ENCODE measurements at regions not wholly inside any gene's neighbourhood (a gene's known extent, or its start where the extent isn't known, plus 50 kb on each side); places are given as distances from the start of the nearest gene placed in this dataset.

GRCh38 chr2:217370391-217370790 lies 510.5 kb upstream of the TNP1 start:
- Histone ChIP-seq H3K27me3 (ENCODE audit: control insufficient read depth, extremely low read depth, insufficient read depth, low read length) (no peaks in the 10 kb centered on the region), H4K20me1 (ENCODE audit: control insufficient read depth, extremely low read depth, insufficient read depth, low read length) (no peaks in the 10 kb centered on the region), H3K27ac (ENCODE audit: control insufficient read depth, insufficient read depth, low read length) (no peak overlapping the region), H3K4me1 (ENCODE audit: control insufficient read depth, extremely low read depth, insufficient read depth, low read length) (peaks cover 35% of the 10 kb centered on the region), H3K36me3 (ENCODE audit: control insufficient read depth in 2 of 2, extremely low read depth in 1 of 2, insufficient read depth in 2 of 2, low read length in 2 of 2) (no peaks in the 10 kb centered on the region), H3K9me3 (ENCODE audit: control insufficient read depth, low read depth, low read length) (no peaks in the 10 kb centered on the region), H2AFZ (ENCODE audit: control insufficient read depth, low read length) (no peak overlapping the region), H3K9ac (ENCODE audit: control insufficient read depth, extremely low read depth, insufficient read depth, low read length) (no peak overlapping the region), H3K4me2 (ENCODE audit: control insufficient read depth, extremely low read depth, insufficient read depth, low read depth, low read length) (no peak overlapping the region), H3K9me1 (ENCODE audit: control insufficient read depth, extremely low read depth, insufficient read depth, low read length) (no peaks in the 10 kb centered on the region), H3K4me3 (ENCODE audit: control insufficient read depth in 2 of 3, extremely low read depth in 1 of 3, insufficient read depth in 2 of 3, low read depth in 1 of 3, low read length in 3 of 3) (no peak overlapping the region), H3K79me2 (ENCODE audit: control insufficient read depth, insufficient read depth, low read length) (no peaks in the 10 kb centered on the region)
- DNase-seq (ENCODE audit: low read depth, low spot score) (peak; percentile 95), FAIRE-seq (peak; percentile 98)
- TF ChIP-seq, protein P1, sequence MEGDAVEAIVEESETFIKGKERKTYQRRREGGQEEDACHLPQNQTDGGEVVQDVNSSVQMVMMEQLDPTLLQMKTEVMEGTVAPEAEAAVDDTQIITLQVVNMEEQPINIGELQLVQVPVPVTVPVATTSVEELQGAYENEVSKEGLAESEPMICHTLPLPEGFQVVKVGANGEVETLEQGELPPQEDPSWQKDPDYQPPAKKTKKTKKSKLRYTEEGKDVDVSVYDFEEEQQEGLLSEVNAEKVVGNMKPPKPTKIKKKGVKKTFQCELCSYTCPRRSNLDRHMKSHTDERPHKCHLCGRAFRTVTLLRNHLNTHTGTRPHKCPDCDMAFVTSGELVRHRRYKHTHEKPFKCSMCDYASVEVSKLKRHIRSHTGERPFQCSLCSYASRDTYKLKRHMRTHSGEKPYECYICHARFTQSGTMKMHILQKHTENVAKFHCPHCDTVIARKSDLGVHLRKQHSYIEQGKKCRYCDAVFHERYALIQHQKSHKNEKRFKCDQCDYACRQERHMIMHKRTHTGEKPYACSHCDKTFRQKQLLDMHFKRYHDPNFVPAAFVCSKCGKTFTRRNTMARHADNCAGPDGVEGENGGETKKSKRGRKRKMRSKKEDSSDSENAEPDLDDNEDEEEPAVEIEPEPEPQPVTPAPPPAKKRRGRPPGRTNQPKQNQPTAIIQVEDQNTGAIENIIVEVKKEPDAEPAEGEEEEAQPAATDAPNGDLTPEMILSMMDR (optimal IDR thresholded peaks at IDR 0.05 in 1 of 3, IDR thresholded peaks at IDR 0.05 in 1 of 3, conservative IDR thresholded peaks at IDR 0.05 in 1 of 3; ENCODE audit: extremely low read depth in 1 of 3, insufficient read depth in 2 of 3, low read length in 3 of 3): peak; percentile 17 to 77 (median 67)
- TF ChIP-seq EZH2 (IDR thresholded peaks at IDR 0.05; ENCODE audit: low read length): no peak
- dilution Hi-C loops (cut with MboI; ENCODE audit: extremely low pct_ligation_motif_present, low sequenced_read_pairs): no loop called here

DNA sequence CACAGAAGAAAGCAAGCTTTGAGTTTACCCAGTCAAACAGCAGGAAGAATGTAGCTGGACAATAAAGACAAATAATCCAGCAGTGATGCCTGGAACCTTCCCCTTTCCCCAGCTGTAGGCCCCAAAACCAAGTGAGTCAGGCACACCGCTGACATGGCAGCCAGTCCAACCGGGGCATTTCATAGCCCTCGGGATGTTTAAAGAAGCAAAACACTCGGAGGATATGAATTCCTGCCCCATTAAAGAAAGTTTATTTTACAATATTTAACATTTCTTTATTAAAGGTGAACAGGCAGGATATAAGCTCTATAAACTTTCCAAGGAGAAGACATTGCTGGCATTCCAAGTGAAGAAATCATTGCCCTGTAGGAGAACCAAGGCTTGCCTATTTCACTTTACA lies 507.6 kb upstream of the TNP1 start:
- H3K9me3 ChIP-seq (ENCODE audit: control insufficient read depth, low read depth, low read length): no peaks in the 10 kb centered on the region
- dilution Hi-C loops (cut with MboI; ENCODE audit: extremely low pct_ligation_motif_present, low sequenced_read_pairs): no loop called here
- no peaks in the 10 kb centered on the region for H3K79me2 ChIP-seq (ENCODE audit: control insufficient read depth, insufficient read depth, low read length)
- H4K20me1 ChIP-seq (ENCODE audit: control insufficient read depth, extremely low read depth, insufficient read depth, low read length): no peaks in the 10 kb centered on the region
- no peak overlapping the region for H3K4me3 ChIP-seq (ENCODE audit: control insufficient read depth in 2 of 3, extremely low read depth in 1 of 3, insufficient read depth in 2 of 3, low read depth in 1 of 3, low read length in 3 of 3)
- FAIRE-seq (peak; percentile 9), DNase-seq (ENCODE audit: low read depth, low spot score) (no peak)
- H3K9ac ChIP-seq (ENCODE audit: control insufficient read depth, extremely low read depth, insufficient read depth, low read length): no peak overlapping the region
- no peak overlapping the region for H2AFZ ChIP-seq (ENCODE audit: control insufficient read depth, low read length)
- H3K4me2 ChIP-seq (ENCODE audit: control insufficient read depth, extremely low read depth, insufficient read depth, low read depth, low read length): no peak overlapping the region
- H3K36me3 ChIP-seq (ENCODE audit: control insufficient read depth in 2 of 2, extremely low read depth in 1 of 2, insufficient read depth in 2 of 2, low read length in 2 of 2): no peaks in the 10 kb centered on the region
- H3K27ac ChIP-seq (ENCODE audit: control insufficient read depth, insufficient read depth, low read length): no peak overlapping the region
- H3K27me3 ChIP-seq (ENCODE audit: control insufficient read depth, extremely low read depth, insufficient read depth, low read length): no peaks in the 10 kb centered on the region
- TF ChIP-seq, protein P1 (optimal IDR thresholded peaks at IDR 0.05 in 1 of 3, IDR thresholded peaks at IDR 0.05 in 1 of 3, conservative IDR thresholded peaks at IDR 0.05 in 1 of 3; ENCODE audit: extremely low read depth in 1 of 3, insufficient read depth in 2 of 3, low read length in 3 of 3): no peak
- no peak for TF ChIP-seq EZH2 (IDR thresholded peaks at IDR 0.05; ENCODE audit: low read length)
- H3K9me1 ChIP-seq (ENCODE audit: control insufficient read depth, extremely low read depth, insufficient read depth, low read length): no peaks in the 10 kb centered on the region
- peaks cover 35% of the 10 kb centered on the region for H3K4me1 ChIP-seq (ENCODE audit: control insufficient read depth, extremely low read depth, insufficient read depth, low read length)

All from keratinocyte (primary cell).